Mammary epithelial cell (primary cell): ENCODE measurements at regions not wholly inside any gene's neighbourhood (a gene's known extent, or its start where the extent isn't known, plus 50 kb on each side); places are given as distances from the start of the nearest gene placed in this dataset.

Source experiments
- EZH2 ChIP-seq: IDR thresholded peaks from 2 replicates; pipeline ENCODE4 v1.6.1; 2012; ENCODE audit warnings: low read length, inconsistent platforms, borderline replicate concordance
- TF ChIP-seq, protein P1 (sequence below), 2 donors: IDR thresholded peaks in 1 of 2; conservative IDR thresholded peaks in 1 of 2; 2 replicates each; pipeline ENCODE4 v1.5.1; 2011 to 2012; ENCODE audit warnings: inconsistent platforms in 2 of 2, low read length in 2 of 2, mild to moderate bottlenecking in 2 of 2, control low read depth in 1 of 2, low read depth in 1 of 2; ENCODE audit not compliant: insufficient read depth in 1 of 2; ENCODE audit errors: extremely low read depth in 1 of 2

GRCh38 chr14:41302776-41303175 lies 303.9 kb upstream of the LRFN5 start:
- TF ChIP-seq, protein P1, sequence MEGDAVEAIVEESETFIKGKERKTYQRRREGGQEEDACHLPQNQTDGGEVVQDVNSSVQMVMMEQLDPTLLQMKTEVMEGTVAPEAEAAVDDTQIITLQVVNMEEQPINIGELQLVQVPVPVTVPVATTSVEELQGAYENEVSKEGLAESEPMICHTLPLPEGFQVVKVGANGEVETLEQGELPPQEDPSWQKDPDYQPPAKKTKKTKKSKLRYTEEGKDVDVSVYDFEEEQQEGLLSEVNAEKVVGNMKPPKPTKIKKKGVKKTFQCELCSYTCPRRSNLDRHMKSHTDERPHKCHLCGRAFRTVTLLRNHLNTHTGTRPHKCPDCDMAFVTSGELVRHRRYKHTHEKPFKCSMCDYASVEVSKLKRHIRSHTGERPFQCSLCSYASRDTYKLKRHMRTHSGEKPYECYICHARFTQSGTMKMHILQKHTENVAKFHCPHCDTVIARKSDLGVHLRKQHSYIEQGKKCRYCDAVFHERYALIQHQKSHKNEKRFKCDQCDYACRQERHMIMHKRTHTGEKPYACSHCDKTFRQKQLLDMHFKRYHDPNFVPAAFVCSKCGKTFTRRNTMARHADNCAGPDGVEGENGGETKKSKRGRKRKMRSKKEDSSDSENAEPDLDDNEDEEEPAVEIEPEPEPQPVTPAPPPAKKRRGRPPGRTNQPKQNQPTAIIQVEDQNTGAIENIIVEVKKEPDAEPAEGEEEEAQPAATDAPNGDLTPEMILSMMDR (conservative IDR thresholded peaks at IDR 0.05 in 1 of 2, IDR thresholded peaks at IDR 0.05 in 1 of 2; ENCODE audit: extremely low read depth in 1 of 2, insufficient read depth in 1 of 2, low read depth in 1 of 2, low read length in 2 of 2) = no peak
- no peak for TF ChIP-seq EZH2
